Panc1 (cell line): ENCODE measurements at regions not wholly inside any gene's neighbourhood (a gene's known extent, or its start where the extent isn't known, plus 50 kb on each side); places are given as distances from the start of the nearest gene placed in this dataset.
"Not testable (repeated sequence)": the region's sequence is repeated elsewhere in the genome, so short reads cannot be mapped to it uniquely, and the experiment has no call there.

Source experiments
- REST ChIP-seq, 2 experiments: IDR thresholded peaks; 2 replicates each; pipeline ENCODE4 v1.6.1; 2011 to 2012; ENCODE audit warnings: low read depth in 2 of 2, control low read depth in 1 of 2, low read length in 1 of 2, mild to moderate bottlenecking in 1 of 2, moderate library complexity in 1 of 2; ENCODE audit not compliant: insufficient read depth in 1 of 2
- TCF7L2 ChIP-seq: IDR thresholded peaks from 2 replicates; pipeline ENCODE4 v1.6.1; 2011; ENCODE audit warnings: mild to moderate bottlenecking, low read depth, low read length, inconsistent platforms
- TF ChIP-seq, protein P1 (sequence below): fragments of 450-650 bp; IDR thresholded peaks from 2 replicates; pipeline ENCODE4 v1.5.1; 2017; ENCODE audit warnings: mild to moderate bottlenecking

DNA sequence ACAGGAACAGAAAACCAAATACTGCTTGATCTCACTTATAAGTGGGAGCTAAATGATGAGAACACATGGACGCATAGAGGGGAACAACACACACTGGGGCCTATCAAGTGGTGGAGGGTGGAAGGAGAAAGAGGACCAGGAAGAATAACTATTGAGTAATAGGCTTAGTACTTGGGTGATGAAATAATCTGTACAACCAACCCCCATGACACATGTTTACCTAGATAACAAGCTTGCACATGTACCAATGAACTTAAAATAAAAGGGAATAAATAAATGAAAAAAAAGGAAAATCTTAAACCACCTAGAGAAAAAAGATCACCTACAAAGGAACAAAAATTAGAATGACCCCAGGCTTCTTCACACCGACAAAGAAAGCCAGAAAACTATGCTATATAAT, 133.5 kb downstream of the KLRB1 start:
- TF ChIP-seq, protein P1, sequence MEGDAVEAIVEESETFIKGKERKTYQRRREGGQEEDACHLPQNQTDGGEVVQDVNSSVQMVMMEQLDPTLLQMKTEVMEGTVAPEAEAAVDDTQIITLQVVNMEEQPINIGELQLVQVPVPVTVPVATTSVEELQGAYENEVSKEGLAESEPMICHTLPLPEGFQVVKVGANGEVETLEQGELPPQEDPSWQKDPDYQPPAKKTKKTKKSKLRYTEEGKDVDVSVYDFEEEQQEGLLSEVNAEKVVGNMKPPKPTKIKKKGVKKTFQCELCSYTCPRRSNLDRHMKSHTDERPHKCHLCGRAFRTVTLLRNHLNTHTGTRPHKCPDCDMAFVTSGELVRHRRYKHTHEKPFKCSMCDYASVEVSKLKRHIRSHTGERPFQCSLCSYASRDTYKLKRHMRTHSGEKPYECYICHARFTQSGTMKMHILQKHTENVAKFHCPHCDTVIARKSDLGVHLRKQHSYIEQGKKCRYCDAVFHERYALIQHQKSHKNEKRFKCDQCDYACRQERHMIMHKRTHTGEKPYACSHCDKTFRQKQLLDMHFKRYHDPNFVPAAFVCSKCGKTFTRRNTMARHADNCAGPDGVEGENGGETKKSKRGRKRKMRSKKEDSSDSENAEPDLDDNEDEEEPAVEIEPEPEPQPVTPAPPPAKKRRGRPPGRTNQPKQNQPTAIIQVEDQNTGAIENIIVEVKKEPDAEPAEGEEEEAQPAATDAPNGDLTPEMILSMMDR, result not testable (repeated sequence)
- not testable (repeated sequence) for TF ChIP-seq REST (IDR thresholded peaks at IDR 0.05; ENCODE audit: insufficient read depth in 1 of 2, low read depth in 2 of 2, low read length in 1 of 2); TCF7L2
